CD4-positive, alpha-beta T cell treated with Interleukin-12 subunit alpha and Interleukin-12 subunit beta, for 1 hour (primary cell): ENCODE measurements at regions not wholly inside any gene's neighbourhood (a gene's known extent, or its start where the extent isn't known, plus 50 kb on each side); places are given as distances from the start of the nearest gene placed in this dataset.

Experiments used
- DNase-seq: peaks from one replicate; pipeline ENCODE4 v3.0.0-alpha.2; 2020

DNA sequence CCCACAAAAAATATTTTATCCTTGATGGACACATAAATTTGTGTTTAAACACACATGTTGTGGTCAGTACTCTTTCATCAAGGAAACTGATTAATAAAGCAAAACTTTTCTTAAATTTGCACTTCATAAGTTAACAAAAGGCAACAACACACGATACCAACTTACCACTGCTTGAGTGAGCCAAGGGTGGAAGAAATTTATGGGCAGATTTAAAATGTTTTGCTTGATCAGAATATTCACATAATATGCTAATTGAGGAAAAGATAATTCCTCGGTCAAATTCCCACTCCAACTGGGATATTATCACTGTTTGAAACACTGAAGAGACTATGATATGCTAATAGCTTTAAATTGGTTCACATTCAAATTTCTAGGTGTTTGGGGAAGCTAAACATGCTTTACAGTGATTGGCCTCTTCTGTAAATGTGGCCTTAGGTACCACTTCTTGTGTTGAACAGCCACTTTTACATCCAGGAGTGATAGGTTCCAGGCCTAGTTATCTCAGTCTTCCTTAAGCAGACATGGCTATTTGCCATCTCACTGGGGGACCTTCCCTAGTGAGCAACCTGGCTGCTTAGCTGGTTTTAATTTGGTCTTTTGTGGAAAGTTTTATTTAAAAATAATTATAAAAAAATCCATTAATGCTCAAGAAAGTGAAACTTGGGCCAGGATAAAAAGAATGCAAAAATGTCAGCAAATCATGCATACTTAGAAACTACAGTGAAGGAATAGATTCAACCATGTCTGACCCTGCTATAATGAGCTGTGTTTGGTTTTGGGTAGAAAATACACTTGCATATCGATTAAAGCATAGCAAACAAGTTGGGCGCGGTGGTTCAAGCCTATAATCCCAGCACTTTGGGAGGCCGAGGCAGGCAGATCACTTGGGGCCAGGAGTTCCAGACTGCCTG, 221.2 kb upstream of the MAP3K7 start:
- no peak for DNase-seq

DNA sequence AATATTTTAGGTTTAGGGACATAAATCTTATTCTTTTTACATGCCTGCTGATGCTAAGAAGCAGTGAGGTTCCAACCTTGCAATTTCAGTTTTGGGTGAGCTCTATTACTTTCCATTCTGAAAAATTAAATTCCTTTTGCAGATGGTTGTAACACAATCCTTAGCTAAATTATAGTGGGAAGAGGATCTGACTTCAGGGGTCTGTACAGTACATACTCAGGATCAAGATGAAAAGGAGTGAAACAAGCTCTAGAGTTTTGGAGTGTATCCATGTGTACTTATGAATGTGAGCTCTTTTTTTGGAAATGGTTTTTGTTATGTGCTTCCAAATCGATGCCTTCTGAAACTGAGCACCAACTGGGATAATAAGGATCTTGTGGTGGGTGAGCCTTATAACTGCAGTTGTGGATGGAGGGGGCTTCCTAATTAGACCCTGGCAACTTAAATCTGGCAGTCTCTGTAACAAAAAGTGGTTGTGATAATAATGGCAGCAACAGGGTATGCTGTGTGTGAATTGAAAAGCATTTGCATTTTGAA, 218.8 kb upstream of the MAP3K7 start:
- no peak for DNase-seq

DNA sequence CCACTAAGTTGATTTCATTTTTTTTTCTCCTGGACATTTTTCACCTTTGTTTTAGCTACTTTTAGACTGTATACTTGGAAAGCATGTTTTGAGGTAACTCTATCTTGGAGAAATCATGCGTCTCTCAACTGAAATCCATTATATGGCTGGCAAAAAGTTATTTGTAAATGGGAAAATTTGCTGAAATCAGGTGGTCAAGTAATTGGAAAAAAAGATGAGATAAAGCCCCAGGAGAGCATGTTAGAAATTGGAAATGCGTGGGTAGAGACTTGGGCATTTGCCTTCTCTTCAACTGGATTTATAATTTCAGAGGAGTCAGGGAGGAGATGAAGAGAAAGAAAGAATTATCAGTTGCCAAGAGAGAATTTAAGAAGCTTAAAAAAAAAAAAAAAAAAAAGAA, 217.1 kb upstream of the MAP3K7 start:
- DNase-seq: no peak

DNA sequence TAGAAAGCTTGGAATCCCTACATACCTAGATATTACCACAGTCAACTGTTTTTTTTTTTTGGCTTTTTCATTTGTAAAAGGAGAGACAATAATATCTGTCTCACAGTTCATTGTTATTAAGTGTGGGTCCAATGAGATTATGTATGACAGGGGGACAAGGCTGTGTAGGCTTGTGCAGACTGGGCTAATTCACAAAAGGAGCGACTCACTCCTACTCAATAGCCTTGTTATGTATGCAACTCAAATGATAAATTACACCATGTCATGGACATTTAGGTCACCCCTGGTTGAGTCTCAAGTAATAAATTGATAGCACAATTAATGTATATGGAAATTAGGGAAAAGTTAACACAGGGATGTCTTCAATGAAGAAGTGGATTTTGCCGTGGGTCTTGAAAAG, 208.2 kb upstream of the MAP3K7 start:
- no peak for DNase-seq

DNA sequence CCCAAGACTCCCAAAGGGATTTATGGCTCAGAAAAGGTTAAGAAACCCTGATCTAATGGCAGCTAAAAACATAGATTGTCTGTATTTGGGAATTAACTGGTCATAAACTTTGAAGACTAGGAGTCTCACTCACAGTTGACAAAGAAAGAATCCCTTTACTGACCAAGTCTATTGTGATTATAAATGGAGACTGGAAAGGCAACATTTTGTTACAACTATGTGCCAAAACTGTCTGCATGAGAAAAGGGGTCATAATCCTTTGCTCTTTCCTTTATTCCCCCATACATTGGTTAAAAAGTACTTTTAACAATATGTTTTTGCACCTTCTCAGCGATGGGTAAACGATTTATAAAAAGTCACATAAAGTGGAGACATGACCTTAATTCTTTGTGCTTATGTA, 206.9 kb upstream of the MAP3K7 start:
- DNase-seq: no peak

DNA sequence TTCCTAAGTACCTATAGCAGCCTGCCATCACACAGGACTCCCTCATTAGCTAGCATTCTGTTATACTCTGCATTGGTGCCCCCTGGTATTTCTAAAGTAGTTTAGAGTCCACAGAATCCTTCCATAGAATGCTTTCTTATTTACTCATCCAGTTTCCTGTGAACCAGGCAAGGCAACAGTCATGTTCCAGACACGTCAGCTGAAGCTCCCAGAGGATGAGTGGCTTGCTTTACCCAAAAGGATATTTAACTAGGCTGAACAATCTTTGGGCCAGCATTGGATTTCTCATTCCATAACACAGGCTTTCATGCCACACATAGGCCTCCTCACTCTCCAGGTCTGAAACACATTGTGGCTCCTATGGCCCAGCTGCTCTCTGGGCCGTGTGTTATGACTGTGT, 203.8 kb upstream of the MAP3K7 start:
- DNase-seq: no peak

DNA sequence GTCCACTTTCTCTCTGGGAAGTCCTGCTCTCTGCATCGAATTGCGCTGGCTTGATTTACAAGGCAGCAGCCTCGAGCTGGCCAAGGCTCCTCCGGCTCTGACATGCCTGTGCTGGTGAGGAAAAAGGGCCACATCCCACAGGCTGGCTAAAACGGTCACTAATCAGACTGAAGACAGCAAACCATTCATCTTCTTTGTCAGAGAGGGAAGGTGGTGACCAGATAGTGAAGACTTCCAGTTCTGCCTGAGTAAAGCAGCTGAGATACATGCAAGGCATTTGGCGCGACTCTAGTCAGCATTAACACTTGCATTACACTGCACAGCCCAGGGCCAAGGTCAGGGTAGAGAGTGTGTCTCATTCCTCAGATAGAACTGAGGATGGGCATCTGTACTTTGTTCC, 203.2 kb upstream of the MAP3K7 start:
- DNase-seq: no peak

DNA sequence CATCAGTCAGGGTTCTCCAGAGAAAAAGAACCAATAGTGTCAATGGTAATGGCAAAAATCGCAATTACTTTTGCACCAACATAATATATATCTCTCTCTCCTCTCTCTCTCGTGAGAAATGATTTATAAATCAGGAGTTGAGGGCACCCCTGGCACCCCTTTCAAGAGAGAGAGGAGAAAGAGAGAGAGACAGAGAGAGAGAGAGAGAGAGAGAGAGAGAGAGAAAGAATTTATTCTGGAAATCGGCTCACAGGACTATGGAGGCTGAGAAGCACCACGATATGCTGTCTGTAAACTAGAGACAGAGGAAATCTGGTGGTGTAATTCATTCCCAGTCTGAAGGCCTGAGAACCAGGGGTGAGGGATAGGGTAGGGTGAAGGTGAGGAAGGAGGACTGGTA, 201.9 kb upstream of the MAP3K7 start:
- DNase-seq: no peak

DNA sequence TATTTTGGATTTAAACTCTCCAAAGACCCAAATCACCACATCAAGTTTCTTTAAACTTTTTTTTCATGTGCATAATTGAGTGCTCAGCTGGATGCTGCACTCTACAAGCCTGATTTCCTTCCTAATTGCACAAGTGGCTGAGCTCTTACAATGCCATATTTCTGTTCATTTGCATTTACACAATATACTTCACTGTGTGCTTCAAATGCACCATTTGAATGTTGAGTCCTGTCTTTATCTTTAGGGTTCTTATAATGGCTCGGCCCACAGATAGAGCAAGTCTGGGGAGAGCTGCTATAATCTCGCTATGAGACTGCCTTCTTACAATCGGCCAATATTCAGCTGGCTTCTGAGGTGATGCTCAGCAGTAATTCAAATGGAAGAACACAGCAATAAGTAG, 200.6 kb upstream of the MAP3K7 start:
- DNase-seq: no peak

DNA sequence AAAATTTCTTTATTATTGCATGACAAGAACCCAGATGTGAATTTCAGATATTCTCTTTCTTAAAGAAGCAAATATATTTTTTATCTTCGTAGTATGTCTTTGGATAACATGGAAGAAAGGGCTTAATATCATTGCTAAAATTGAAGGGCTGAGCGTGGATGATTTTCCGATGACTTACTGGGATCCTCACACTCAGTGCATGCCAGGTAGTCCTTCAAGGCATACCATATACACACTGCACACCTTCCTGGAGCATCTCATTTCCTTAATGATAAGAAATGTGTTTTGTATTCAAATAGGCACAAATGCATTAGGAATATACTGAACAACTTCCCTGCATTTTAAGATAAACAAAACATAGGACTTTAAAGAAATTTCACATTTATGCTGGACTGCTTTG, 193.9 kb upstream of the MAP3K7 start:
- DNase-seq: no peak

DNA sequence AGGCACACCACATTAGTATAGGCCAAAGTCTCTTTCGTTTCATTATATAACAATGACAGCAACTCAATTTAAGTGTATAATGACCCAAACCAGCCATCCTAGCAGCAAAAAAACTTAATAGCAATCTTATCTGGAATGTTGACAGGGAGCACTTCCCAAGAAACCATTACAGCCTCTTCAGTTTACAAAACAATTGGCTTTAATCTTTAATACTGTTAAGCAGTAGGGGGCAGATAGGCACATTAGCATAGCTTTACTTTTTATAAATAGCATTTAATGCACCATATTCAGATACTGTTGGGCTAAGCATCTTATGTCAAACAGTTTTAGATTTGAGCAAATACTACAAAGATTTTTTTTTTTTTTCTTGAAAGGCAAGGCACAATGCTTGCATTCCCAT, 193.3 kb upstream of the MAP3K7 start:
- DNase-seq: no peak

DNA sequence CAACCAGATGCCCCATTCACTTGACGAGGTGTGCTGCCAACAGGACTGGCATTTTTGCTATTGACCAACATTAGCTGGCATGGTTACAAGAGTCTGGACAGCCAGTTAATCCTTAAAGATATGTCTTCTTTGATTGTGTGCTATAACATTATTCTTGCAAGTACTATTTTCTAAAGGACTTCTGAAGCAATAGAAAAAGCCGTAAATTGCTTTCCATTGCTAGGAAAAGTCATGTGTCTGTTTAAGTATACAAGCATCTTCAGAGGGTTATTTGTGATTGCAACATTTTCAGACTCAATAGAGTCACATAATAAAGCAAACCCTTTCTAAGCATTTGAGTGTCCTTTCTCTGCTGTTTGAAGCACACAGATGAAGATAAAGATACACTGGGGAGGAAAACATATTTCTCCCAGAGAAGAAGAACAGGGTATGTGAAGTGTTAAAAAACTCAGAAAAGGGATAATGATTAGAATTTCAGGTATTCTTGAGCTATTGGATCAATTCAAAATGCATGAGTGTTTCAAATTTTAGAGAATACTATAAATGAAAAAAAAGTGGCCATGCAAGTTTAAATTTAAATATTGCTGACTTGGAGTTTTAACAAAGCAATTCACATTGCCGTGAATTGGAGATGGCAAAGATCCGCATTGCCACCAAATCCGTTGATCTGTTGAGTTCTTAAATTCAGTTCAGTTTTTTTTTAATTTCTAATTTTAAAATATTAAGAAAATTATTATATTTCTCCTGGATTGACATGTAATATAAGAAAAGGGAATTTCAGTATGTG, 191.7 kb upstream of the MAP3K7 start:
- DNase-seq: no peak

DNA sequence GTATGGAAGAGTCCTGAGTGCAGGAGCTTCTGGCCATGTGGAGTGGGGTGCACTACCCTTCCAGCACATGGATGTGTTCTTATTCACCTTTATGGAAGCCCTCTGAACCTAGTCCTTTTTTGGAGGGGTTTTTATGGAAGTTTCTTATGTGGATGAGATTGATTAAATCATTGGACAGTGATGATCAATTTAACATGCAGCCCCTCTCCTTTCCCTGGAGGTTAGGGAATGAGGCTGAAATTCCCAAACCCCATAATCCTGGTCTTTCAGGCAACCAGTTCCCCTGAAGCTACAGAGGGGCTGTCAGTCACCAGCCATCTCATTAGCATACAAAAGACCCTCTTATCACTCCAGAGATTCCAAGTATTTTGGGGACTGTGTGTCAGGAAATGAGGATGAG, 183.9 kb upstream of the MAP3K7 start:
- no peak for DNase-seq

DNA sequence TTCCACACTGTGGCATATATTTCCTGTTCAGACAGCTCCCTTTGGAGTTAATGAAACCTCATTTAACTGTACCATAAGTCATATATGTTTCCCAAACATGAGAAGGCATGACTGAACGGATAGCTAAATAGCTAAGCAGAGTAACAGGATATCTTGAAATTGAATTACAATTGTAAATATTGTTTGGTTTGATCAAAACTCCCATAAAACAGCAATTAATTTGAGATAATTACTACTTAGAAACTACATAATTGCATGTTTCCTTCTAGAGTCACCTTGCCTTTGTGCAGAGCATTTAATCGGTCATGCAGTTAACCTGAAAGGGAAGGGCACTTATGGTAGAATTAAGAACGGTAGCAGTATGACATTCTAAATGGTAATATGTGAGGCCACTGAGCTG, 179.0 kb upstream of the MAP3K7 start:
- DNase-seq: no peak

DNA sequence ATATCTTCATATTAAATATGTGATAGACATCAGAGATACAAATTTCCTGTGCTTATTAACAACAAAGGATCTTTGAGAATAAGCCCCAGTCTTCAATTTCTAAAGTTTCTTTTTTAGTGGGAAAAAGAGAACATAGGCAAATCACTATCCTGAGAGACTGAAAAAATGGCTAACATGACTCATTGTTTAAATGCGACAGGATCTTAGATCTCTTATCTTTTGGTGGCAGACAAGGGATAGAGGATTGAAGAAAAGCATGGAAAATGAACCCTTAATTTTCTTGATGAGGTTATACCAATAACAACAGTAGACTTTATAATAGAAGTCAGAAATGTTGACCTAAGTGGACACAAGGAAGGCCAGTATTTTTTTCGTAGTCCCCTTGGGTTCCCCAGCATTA, 178.6 kb upstream of the MAP3K7 start:
- no peak for DNase-seq

DNA sequence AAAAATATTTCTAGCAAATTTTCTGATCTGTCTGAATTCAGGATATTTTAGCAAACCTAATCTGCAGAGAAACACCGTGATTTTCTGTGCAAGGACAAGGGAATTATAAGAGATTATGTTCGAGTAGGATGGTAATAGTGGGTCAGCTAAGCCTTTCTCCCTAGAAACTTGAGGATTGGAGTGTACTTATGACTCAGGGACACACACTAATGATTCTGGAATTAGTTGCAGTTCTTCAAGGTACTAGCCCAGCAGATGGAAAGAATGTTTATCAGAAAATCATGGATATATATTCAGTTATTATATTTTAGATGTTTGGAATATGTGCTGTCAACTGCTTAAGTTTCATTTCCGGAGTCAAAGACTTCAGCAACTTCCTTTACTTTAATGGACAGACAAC, 177.1 kb upstream of the MAP3K7 start:
- no peak for DNase-seq

DNA sequence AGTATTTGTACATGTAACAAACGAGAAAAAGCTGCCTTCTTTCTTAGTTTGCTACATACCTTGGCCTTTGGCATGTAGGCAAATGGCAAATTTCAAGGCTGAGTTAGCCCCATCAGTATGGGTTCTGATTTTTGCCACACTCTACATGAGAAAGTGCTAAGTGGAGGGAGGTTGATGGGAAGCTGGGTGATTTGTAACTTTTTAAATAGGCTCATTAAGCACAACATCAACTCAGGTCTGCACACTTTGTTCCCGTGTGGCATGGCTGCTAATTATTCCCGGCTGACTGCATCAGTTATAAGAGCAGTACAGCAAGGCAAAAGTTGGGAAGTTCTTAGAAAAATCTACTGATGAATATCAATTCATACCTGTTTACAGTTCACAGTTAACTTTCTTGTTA, 172.8 kb upstream of the MAP3K7 start:
- DNase-seq: no peak

DNA sequence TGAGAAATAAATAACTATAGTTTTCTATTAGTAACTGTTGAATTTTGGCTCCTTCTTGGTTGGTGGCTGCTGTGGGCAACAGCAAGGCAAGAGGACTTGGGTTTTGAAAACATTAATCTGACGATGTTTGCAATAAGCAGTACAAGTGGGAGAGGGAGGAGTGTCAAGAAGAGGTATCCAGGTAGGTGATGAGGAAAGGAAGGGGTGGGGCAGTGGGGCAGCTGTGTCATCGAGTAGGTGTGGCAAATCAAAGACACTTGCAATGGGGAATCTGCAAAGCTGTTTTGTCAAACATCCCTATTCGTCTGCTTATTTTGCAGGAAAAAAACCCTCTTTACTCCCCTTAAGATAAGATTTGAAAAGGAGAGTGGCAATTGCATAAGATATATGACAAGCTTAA, 171.9 kb upstream of the MAP3K7 start:
- no peak for DNase-seq

DNA sequence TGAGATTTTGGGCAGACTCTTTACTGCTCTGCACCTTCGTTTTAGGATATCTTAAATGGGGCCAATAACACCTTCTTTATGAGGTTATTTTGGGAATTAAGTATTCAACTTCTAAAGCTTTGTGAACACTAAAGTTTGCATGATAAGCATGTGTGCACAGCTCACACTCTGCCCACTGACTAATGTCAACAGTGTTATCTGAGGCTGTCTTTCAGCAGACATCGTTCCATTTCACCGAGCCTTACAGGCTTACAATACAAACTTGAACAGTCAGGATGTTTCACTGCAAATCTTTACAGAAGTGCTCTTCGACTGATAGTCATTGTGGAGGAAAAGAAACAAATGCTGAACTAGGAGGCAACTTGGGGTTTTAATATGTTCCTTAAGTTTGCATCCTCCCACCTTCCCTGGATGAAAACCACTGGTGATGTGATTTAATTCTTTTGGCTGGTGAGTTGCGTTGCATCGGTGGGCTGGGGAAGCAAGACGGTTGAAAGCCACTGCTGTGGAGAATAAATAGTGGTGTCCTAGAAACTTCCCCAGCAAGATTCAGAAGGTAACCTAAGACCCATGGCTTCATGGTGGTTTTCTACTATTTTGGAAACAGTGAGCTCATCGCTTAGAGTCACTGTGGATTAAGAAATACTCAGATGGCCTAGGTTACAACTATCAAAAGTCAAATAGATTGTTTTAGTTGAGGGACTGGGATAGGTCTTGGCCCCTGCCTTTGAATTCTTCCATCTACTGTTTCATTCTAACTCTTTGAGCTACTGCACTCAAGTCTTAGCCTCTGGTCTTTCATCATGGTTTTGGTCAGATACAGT, 167.2 kb upstream of the MAP3K7 start:
- no peak for DNase-seq

DNA sequence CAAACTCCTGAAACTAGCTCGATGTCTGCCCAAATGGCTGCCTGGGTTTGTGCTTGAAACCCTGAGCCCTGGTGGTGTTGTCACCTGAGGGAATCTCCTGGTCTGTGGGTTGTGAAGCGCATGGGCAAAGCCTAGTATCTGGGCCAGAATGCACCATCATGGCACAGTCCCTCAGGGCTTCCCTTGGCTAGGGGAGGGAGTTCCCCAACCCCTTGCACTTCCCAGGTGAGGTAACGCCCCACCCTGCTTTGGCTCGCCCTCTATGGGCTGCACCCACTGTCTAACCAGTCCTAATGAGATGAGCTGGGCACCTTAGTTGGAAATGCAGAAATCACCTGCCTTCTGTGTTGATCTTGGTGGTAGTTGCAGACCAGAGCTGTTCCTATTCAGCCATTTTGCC, 152.9 kb upstream of the MAP3K7 start:
- DNase-seq: no peak

DNA sequence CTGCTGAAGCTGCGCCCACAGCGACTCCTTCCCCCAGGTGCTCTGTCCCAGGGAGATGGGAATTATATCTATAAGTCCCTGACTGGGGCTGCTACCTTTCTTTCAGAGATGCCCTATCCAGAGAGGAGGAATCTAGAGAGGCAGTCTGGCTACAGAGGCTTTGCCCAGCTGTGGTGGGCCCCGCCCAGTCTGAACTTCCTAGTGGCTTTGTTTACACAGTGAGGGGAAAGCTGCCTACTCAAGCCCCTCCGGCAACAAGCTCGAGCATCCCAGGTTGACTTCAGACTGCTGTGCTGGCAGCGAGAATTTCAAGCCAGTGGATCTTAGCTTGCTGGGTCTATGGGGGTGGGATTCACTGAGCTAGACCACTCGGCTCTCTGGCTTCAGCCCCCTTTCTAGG, 152.5 kb upstream of the MAP3K7 start:
- no peak for DNase-seq

DNA sequence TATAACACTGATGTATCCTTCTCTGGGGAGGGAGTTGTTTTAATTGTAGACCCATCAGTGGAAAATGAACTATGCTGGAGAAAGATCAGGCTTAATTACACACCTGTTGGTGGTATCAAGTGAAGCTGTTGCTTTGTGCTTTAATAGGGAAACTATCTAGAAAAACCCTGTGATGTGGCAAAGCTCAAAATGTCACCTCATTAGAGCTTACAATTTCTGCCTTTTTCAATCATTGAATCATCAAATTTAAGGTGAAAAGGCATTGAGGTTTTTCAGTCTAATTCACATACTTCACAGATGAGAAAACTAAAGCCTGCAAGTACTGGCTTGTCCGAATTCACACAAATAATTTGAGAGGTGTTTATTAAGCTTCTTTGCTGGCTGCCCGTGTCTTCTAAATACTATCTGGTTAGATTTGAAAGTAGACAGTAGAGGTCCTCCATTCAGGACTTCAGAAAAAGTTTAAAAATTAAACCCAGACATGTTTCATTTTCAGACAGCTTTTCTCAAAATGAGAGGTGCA, 143.3 kb upstream of the MAP3K7 start:
- no peak for DNase-seq

DNA sequence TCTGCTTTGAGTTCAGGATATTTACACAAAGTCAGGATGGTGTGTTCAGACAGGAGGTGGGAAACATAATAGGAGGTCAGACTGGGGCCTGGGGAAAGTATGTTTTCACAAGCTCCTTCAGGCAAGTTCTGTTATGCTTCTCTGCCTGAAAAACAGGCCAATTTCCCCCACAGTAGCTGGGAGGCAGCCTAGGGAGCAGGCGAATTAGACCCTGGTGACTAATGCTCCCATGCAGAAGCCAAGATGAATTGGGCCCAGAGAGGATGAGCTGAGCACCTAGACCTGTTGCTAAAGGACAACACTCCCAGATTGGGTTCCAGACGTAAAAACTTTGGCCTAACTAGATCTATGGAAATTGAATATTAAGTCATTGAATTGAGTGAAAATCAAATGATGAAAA, 142.2 kb upstream of the MAP3K7 start:
- no peak for DNase-seq
